ENCODE measurements at regions not wholly inside any gene's neighbourhood (a gene's known extent, or its start where the extent isn't known, plus 50 kb on each side); places are given as distances from the start of the nearest gene placed in this dataset.
"Not testable (repeated sequence)": the region's sequence is repeated elsewhere in the genome, so short reads cannot be mapped to it uniquely, and the experiment has no call there.

DNA sequence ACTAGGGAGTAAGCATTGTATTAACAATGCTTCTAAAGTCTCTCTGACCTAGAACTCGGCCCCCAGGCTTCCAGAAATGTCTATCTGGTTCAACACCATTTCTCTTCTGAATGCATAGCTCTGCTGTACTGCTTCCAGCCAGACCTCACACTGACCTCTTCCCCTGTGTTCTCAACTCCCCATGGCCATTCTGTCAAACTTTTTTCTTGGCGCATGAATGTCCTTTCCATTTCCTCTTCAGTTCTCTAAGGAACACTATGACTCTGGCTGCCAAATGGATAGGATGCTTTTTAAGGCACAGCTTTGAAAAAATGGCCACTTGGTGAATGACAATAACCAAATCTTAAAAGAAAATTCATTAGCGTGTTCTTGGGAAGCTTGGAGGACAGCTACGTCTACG is 425.8 kb downstream of the ETV1 start:
- no peak for FAIRE-seq
- DNase-seq (ENCODE audit: extremely low spot score, insufficient read length, low read depth): no peak

- FAIRE-seq (no peak), DNase-seq (ENCODE audit: extremely low spot score, insufficient read length, low read depth) (no peak)
These were observed 411.8 kb downstream of the ETV1 start for GRCh38 chr7:13577566-13578145.

GRCh38 chr7:13578294-13578693 is 411.2 kb downstream of the ETV1 start:
- no peak for FAIRE-seq
- DNase-seq (ENCODE audit: extremely low spot score, insufficient read length, low read depth): no peak

GRCh38 chr7:13581097-13581496 is 408.4 kb downstream of the ETV1 start:
- no peak for DNase-seq (ENCODE audit: extremely low spot score, insufficient read length, low read depth)
- FAIRE-seq: no peak

DNA sequence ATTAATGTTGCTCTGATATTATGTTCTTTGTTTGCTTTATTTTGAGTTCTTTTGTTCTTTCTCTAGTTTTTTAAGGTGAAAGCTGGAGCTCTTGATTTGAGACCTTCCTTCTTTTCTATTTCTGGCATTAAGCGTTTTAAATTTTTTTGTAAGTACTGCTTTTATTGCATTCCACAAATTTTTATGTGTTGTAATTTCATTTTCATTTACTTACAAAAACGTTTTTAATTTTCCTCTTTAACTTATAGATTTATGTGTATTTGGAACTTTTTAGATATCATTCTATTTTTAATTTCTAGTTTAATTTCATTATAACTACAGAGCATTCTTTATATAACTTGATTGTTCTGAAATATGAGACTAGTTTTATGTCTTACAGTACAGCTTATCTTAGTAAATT is 395.6 kb downstream of the ETV1 start:
- DNase-seq (ENCODE audit: extremely low spot score, insufficient read length, low read depth) (no peak), FAIRE-seq (no peak)

- no peak for FAIRE-seq
These were observed 387.4 kb downstream of the ETV1 start for GRCh38 chr7:13602036-13602435.

DNA sequence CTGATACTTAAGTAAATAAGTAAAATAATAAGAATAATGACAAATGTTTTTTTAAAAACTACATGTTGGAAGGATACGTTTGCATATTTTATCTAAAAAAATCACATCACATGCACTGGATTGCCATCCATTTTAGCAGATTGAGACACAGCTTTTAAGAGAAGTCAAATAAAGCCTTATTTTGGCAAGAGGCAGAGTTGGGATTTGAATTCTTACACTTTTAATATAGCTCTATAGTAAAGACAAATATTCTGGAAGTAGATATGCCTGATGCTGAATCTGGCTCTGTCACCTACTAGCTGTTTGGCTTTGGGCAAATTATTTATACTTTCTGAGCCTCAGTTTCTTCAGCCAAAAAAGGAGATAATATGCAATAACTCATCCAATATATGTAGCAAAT is 386.4 kb downstream of the ETV1 start:
- no peak for FAIRE-seq
- no peak for DNase-seq (ENCODE audit: extremely low spot score, insufficient read length, low read depth)

More at GRCh38 chr7:13602036-13602435, 387.4 kb downstream of the ETV1 start:
- no peak for DNase-seq (ENCODE audit: extremely low spot score, insufficient read length, low read depth)

GRCh38 chr7:13603661-13604060 is 385.8 kb downstream of the ETV1 start:
- FAIRE-seq (no peak), DNase-seq (ENCODE audit: extremely low spot score, insufficient read length, low read depth) (no peak)

DNA sequence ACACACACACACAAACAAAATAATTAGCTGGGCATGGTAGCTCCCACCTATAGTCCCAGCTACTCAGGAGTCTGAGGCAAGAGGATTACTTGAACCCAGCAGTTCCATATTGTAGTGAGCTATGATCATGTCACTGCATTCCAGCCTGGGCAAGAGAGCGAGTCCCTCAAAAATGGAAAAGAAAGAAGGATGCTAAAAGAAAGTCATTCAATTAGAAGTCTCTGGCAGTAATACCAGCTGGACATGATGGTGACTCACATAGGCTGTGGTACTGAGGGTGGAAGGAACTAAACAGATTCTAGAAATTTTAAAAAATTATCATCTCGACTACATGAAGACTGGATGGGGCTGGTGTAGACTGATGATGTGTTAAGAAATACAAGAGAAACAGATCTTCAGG is 385.3 kb downstream of the ETV1 start:
- FAIRE-seq: no peak

GRCh38 chr7:13610372-13610771 is 379.1 kb downstream of the ETV1 start:
- FAIRE-seq (no peak), DNase-seq (ENCODE audit: extremely low spot score, insufficient read length, low read depth) (no peak)

More for the DNA sequence above, 385.3 kb downstream of the ETV1 start:
- DNase-seq (ENCODE audit: extremely low spot score, insufficient read length, low read depth): no peak

DNA sequence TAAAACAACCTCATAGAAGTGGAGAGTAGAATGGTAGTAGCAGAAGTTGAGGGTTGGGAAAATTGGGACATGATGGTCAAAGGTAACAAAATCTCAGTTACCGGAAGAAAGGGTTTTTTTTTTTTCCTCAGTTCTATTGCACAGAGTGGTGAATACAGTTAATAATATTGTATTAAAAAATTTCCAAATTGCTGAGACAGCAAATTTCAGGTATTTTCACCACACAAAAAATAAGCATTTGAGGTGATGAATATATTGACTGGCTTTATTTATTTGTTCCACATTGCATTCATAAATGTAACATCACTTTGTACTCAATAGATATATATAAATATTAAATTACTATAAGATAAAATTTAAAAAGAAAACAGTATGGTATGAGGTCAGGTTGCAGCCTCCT is 373.8 kb downstream of the ETV1 start:
- DNase-seq (ENCODE audit: extremely low spot score, insufficient read length, low read depth): no peak

DNA sequence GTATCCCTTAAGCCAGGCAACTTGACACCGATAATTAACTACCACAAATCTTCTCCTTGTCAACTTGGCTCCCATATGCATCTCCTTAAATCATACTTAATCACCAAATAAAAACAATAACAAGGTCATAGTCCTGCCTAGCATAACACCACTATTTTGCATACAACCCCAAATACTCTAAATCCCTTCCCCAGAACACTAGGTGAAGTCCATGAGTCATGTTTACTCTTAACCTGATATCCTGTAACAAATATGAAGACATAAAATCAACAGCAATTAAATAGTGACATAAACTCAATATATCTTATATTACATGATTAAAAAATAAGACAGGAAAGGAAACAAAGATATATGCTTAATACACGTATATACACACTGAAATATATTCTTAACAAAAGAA is 362.0 kb downstream of the ETV1 start:
- FAIRE-seq (no peak), DNase-seq (ENCODE audit: extremely low spot score, insufficient read length, low read depth) (no peak)

More for the DNA sequence above, 373.8 kb downstream of the ETV1 start:
- FAIRE-seq: no peak

- no peak for FAIRE-seq
- no peak for DNase-seq (ENCODE audit: extremely low spot score, insufficient read length, low read depth)
These were observed 361.0 kb downstream of the ETV1 start for GRCh38 chr7:13628239-13629001.

GRCh38 chr7:13631207-13632049 is 358.0 kb downstream of the ETV1 start:
- not testable (repeated sequence) for DNase-seq (ENCODE audit: extremely low spot score, insufficient read length, low read depth); FAIRE-seq

DNA sequence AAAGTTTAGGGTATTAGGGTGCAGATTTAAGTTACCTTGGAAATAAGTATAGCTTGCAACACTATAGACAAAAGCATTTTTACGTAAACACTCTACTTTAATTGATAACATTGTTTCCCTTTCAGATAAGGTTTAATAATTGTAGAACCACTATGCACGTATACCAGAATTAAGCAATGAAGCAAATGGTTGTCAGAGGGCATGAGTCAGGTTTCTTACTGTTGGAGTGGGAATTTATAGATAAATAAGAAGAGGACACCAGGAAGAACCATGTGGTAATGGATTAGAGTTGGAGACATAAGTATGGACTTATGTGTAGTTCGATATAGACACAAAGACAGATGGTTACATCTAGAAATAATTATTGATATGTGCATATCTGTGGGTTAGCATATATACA is 355.6 kb downstream of the ETV1 start:
- no peak for FAIRE-seq

GRCh38 chr7:13639396-13639795 is 350.1 kb downstream of the ETV1 start:
- FAIRE-seq (no peak), DNase-seq (ENCODE audit: extremely low spot score, insufficient read length, low read depth) (no peak)

More for the DNA sequence above, 355.6 kb downstream of the ETV1 start:
- DNase-seq (ENCODE audit: extremely low spot score, insufficient read length, low read depth): no peak

- no peak for FAIRE-seq
These were observed 347.8 kb downstream of the ETV1 start for GRCh38 chr7:13641714-13642113.

GRCh38 chr7:13651167-13651566 is 338.3 kb downstream of the ETV1 start:
- no peak for FAIRE-seq

More at GRCh38 chr7:13641714-13642113, 347.8 kb downstream of the ETV1 start:
- DNase-seq (ENCODE audit: extremely low spot score, insufficient read length, low read depth): no peak

GRCh38 chr7:13656330-13656729 is 333.1 kb downstream of the ETV1 start:
- no peak for FAIRE-seq

More at GRCh38 chr7:13651167-13651566, 338.3 kb downstream of the ETV1 start:
- DNase-seq (ENCODE audit: extremely low spot score, insufficient read length, low read depth): no peak

GRCh38 chr7:13673290-13673689 is 316.2 kb downstream of the ETV1 start:
- no peak for DNase-seq (ENCODE audit: extremely low spot score, insufficient read length, low read depth)
- no peak for FAIRE-seq

More at GRCh38 chr7:13656330-13656729, 333.1 kb downstream of the ETV1 start:
- DNase-seq (ENCODE audit: extremely low spot score, insufficient read length, low read depth): no peak

DNA sequence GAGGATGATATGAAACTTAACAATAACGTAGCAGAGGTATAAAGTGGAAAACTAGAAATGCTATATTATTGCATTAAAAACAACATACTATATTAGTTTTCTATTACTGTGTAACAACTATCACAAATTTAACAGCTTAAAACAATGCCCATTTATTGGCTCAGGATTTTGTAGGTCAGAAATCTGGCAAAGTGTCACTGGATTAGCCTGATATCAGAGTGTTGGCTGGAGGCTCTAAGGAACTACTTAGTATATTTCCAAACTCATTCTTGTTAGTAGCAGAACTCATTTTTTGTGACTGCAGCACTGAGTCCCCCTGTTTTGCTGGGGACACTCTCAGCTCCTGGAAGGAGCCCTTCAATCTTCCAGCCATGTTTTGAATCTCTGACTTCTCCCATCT is 306.8 kb downstream of the ETV1 start:
- no peak for FAIRE-seq
- DNase-seq (ENCODE audit: extremely low spot score, insufficient read length, low read depth): no peak
